Chondrocyte (in vitro differentiated cells): ENCODE measurements at regions not wholly inside any gene's neighbourhood (a gene's known extent, or its start where the extent isn't known, plus 50 kb on each side); places are given as distances from the start of the nearest gene placed in this dataset.

ENCODE experiments used
- DNase-seq: peaks from one replicate; pipeline ENCODE4 v3.0.0; 2021; ENCODE audit warnings: mixed read lengths, low spot score
- H3K27ac Mint-ChIP-seq: one replicate; pipeline ENCODE4 v1.8.0; 2021; ENCODE audit warnings: mild to moderate bottlenecking, moderate library complexity, mixed read lengths; ENCODE audit not compliant: unreplicated experiment
- H3K27me3 Mint-ChIP-seq: 2 replicates; pipeline ENCODE4 v1.8.0; 2021; ENCODE audit warnings: low read depth, mixed read lengths
- H3K36me3 Mint-ChIP-seq: 2 replicates; pipeline ENCODE4 v1.8.0; 2021; ENCODE audit warnings: low read depth, mixed read lengths
- H3K4me1 Mint-ChIP-seq: 2 replicates; pipeline ENCODE4 v1.8.0; 2021; ENCODE audit warnings: low read depth, mild to moderate bottlenecking, mixed read lengths
- H3K4me3 Mint-ChIP-seq: one replicate; pipeline ENCODE4 v1.8.0; 2021; ENCODE audit warnings: mild to moderate bottlenecking, moderate library complexity, mixed read lengths; ENCODE audit not compliant: unreplicated experiment
- H3K9me3 Mint-ChIP-seq: 2 replicates; pipeline ENCODE4 v1.8.0; 2021; ENCODE audit warnings: low read depth, mixed read lengths
- TF ChIP-seq, protein P1 (sequence below): fragments of 200-600 bp; sonication (generic); IDR thresholded peaks from 2 replicates; pipeline ENCODE4 v1.5.0; 2021; ENCODE audit warnings: antibody characterized with exemption, mild to moderate bottlenecking, moderate library complexity

DNA sequence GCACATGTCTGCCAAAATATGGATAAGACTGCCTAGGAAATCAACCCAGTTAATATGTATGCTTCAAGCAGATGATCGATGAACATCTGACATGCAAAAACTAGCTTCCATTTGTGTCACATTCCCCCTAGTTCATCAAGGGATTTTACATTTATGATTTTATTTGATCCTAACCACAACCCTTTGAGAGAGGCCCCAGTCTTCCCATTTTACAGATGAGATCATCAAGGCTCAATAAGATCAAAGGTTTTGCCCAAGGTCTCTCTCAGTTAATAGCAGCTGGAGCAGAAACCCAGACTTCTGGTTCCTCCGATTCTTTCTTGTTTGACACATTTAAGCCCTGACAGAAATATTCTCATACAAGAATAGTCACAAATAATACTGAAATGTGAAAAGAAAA lies 107.7 kb upstream of the PPP2R5A start:
- no peaks in the 10 kb centered on the region for H3K36me3 Mint-ChIP-seq
- DNase-seq: no peak
- no peaks in the 10 kb centered on the region for H3K27me3 Mint-ChIP-seq
- H3K4me1 Mint-ChIP-seq: peaks cover 14% of the 10 kb centered on the region
- no peak overlapping the region for H3K27ac Mint-ChIP-seq
- no peaks in the 10 kb centered on the region for H3K9me3 Mint-ChIP-seq
- TF ChIP-seq, protein P1, sequence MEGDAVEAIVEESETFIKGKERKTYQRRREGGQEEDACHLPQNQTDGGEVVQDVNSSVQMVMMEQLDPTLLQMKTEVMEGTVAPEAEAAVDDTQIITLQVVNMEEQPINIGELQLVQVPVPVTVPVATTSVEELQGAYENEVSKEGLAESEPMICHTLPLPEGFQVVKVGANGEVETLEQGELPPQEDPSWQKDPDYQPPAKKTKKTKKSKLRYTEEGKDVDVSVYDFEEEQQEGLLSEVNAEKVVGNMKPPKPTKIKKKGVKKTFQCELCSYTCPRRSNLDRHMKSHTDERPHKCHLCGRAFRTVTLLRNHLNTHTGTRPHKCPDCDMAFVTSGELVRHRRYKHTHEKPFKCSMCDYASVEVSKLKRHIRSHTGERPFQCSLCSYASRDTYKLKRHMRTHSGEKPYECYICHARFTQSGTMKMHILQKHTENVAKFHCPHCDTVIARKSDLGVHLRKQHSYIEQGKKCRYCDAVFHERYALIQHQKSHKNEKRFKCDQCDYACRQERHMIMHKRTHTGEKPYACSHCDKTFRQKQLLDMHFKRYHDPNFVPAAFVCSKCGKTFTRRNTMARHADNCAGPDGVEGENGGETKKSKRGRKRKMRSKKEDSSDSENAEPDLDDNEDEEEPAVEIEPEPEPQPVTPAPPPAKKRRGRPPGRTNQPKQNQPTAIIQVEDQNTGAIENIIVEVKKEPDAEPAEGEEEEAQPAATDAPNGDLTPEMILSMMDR: no peak
- no peak overlapping the region for H3K4me3 Mint-ChIP-seq

DNA sequence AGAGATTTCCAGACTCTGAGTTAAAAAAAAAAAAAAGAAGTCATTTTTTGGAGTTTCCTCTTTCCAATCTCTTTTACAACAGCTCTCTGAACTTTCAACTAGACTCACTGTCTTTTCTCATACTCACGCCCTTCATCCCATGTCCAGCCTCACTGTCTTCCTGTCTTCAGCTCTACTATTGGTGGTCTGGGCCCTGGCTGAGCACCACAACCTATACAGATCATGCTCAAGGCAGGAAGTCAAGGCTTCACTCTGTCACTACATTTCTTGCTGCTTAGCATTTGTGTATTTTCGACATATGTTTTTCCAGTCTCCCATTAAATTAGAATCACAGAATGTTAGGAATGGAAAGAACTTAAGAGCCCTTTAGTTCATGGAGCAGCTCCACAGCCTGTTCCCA lies 106.4 kb upstream of the PPP2R5A start:
- H3K27ac Mint-ChIP-seq: peak overlapping the region; percentile 71
- peaks cover 14% of the 10 kb centered on the region for H3K4me1 Mint-ChIP-seq
- H3K27me3 Mint-ChIP-seq: no peaks in the 10 kb centered on the region
- TF ChIP-seq, protein P1: no peak
- H3K36me3 Mint-ChIP-seq: no peaks in the 10 kb centered on the region
- no peak overlapping the region for H3K4me3 Mint-ChIP-seq
- no peak for DNase-seq
- no peaks in the 10 kb centered on the region for H3K9me3 Mint-ChIP-seq

DNA sequence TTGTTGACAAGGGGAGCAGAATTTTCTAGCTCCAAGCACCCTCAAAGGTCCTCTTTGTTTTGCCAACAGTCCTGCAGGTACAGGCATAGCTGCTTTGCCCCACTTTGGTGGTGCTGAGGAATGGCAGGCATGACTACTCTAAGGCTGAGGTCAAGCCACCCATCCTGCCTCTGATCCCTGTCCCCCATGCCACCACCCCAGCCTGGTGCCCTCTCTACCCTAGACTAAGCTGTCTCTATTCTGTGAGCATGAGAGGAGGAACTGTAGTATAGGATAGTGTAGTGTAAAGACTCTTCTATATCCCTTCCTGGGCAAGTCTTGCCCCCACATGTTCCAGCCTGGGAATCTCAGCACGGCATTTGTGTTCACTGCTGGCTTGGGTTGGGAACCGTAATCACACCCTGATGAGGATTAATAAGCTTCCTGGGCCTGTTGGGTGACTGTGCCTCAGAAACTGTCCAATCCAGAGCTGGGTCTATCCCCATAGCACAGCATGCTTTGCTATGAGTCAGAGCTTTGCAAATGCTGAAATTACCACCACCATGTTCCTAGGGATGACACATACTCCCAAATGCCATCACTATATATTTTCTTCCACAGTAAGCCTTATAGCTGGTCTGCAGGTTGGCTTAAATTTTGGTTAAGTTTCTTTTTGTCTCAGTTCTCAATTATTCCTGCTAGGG lies 105.7 kb upstream of the PPP2R5A start:
- no peak for DNase-seq
- H3K27me3 Mint-ChIP-seq: no peaks in the 10 kb centered on the region
- TF ChIP-seq, protein P1: no peak

DNA sequence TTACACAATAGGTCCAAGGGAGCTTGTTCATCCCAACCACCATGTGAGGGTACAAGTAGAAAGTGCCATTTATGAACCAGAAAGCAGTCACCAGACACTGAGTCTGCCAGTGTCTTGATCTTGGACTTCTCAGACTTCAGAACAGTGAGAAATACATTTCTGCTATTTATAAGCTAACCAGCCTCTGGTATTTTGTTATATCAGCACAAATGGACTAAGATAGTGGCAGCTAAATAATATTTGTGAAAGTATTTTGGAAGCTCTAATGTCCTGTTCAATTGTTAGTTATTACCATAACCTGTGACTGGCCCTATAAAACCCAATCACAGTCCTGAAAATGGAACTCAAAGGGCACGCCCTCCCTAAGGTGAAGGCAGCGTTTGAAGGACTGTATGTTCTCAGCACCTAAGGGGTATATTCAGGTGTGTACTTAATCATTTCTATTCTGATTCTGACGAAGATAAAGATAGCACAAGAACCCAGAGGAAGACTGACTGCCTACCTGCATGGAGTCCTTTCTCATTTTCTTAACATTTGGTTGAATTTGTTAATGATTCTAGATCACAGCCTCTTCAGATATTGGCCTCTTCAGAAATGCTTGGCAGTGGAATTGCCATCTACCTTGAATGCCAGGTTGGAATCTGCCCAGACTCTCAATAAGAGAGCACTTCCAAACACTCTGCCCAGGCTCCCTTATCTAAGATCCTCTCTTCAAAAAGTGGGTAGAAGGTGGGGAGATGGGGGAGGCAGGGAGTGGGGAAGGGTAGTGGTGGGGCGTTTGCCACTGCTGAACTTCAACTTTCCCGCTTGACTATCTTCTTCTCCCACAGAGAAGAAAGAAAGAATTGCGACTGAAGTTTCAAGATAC lies 104.0 kb upstream of the PPP2R5A start:
- Mint-ChIP-seq H3K4me3 (no peak overlapping the region), H3K9me3 (no peaks in the 10 kb centered on the region), H3K4me1 (peaks cover 14% of the 10 kb centered on the region), H3K36me3 (no peaks in the 10 kb centered on the region), H3K27me3 (no peaks in the 10 kb centered on the region), H3K27ac (no peak overlapping the region)
- no peak for DNase-seq
- TF ChIP-seq, protein P1: no peak

More for the DNA sequence above, 105.7 kb upstream of the PPP2R5A start:
- Mint-ChIP-seq H3K9me3 (no peaks in the 10 kb centered on the region), H3K4me3 (no peak overlapping the region), H3K36me3 (no peaks in the 10 kb centered on the region), H3K27ac (peak overlapping the region; percentile 61), H3K4me1 (peaks cover 14% of the 10 kb centered on the region)

DNA sequence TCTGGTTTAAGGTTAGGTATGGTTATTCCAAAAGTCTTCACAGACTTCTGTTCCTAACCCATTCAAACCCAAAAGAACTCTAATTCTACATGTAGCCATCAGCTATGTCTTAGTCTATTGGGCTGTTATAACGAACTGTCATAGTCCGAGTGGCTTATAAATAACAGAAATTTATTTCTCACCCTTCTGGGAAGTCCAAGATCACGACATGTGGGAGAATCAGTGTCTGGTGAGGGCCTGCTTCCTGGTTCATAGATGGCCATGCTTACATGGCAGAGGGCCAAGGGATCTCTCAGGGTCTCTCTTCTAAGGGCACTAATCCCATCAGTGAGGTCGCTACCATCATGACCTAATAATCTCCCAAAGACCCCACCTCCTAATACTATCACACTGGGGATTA lies 103.0 kb upstream of the PPP2R5A start:
- no peak overlapping the region for H3K27ac Mint-ChIP-seq
- H3K36me3 Mint-ChIP-seq: no peaks in the 10 kb centered on the region
- H3K9me3 Mint-ChIP-seq: no peaks in the 10 kb centered on the region
- H3K4me3 Mint-ChIP-seq: no peak overlapping the region
- H3K4me1 Mint-ChIP-seq: peaks cover 19% of the 10 kb centered on the region
- H3K27me3 Mint-ChIP-seq: no peaks in the 10 kb centered on the region
- TF ChIP-seq, protein P1: no peak
- DNase-seq: no peak
